22Rv1 (cell line): ENCODE measurements at regions not wholly inside any gene's neighbourhood (a gene's known extent, or its start where the extent isn't known, plus 50 kb on each side); places are given as distances from the start of the nearest gene placed in this dataset.

Experiments
- ZFX ChIP-seq: fragments of 450-650 bp; IDR thresholded peaks from 2 replicates; pipeline ENCODE4 v1.6.1; 2017; ENCODE audit warnings: antibody characterized with exemption, borderline replicate concordance
- TF ChIP-seq, protein P1 (sequence below): fragments of 450-650 bp; IDR thresholded peaks from 2 replicates; pipeline ENCODE4 v1.5.1; 2017; ENCODE audit warnings: mild to moderate bottlenecking

DNA sequence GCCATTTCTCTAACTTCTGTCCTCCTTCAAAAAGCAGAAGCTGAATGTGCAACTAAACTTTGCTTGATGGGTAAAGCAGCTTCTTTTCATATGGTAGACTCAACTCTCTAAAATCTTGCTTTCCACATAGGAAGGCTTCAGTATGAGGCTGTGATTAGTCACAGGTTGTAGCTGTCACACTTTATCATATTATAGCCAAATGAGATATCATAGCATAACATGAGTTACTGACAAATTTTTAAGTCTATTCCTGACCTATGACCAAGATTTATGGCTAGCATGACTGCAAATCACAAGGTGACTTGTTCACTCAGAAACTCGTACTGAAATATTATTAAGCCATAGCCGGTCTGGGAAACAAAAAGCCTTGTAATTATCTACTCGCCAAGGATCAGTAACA is 998.6 kb downstream of the RPA4 start:
- TF ChIP-seq, protein P1, sequence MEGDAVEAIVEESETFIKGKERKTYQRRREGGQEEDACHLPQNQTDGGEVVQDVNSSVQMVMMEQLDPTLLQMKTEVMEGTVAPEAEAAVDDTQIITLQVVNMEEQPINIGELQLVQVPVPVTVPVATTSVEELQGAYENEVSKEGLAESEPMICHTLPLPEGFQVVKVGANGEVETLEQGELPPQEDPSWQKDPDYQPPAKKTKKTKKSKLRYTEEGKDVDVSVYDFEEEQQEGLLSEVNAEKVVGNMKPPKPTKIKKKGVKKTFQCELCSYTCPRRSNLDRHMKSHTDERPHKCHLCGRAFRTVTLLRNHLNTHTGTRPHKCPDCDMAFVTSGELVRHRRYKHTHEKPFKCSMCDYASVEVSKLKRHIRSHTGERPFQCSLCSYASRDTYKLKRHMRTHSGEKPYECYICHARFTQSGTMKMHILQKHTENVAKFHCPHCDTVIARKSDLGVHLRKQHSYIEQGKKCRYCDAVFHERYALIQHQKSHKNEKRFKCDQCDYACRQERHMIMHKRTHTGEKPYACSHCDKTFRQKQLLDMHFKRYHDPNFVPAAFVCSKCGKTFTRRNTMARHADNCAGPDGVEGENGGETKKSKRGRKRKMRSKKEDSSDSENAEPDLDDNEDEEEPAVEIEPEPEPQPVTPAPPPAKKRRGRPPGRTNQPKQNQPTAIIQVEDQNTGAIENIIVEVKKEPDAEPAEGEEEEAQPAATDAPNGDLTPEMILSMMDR = no peak
- TF ChIP-seq ZFX = no peak
